GM18508 (cell line): ENCODE measurements at regions not wholly inside any gene's neighbourhood (a gene's known extent, or its start where the extent isn't known, plus 50 kb on each side); places are given as distances from the start of the nearest gene placed in this dataset.

Source experiments
- ATAC-seq: cut with Tn5 transposase; IDR thresholded peaks from one replicate; pipeline ENCODE4 v1.9.1; 2021; ENCODE audit warnings: moderate number of reproducible peaks; ENCODE audit not compliant: insufficient read depth, unreplicated experiment

- ATAC-seq, result no peak
Measured at GRCh38 chr11:92685049-92685448, 284.4 kb upstream of the MTNR1B start.

GRCh38 chr11:92687724-92688123 lies 281.7 kb upstream of the MTNR1B start:
- no peak for ATAC-seq

DNA sequence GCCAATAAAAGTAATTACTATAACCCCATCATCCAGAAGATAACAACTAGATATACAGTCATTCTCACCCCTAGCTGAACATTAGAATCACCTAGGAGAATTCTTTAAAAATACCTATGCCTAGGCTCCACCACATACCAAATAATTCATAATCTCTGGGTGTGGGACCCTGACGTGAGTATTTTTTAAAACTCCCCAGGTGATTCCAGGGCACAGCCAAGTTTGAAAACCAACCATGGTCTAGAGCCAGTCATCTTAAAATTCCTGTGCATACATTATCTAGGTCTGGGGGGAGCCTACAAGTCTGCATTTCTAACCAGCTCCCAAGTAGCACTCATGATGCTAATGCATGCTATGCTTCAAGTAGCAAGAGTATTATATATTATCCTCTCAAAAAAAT lies 281.0 kb upstream of the MTNR1B start:
- ATAC-seq, result no peak

- no peak for ATAC-seq
Measured at GRCh38 chr11:92692826-92693546, 276.5 kb upstream of the MTNR1B start.

- ATAC-seq, result no peak
Measured at GRCh38 chr11:92696076-92696475, 273.4 kb upstream of the MTNR1B start.

- no peak for ATAC-seq
Measured at GRCh38 chr11:92697461-92698312, 271.8 kb upstream of the MTNR1B start.

DNA sequence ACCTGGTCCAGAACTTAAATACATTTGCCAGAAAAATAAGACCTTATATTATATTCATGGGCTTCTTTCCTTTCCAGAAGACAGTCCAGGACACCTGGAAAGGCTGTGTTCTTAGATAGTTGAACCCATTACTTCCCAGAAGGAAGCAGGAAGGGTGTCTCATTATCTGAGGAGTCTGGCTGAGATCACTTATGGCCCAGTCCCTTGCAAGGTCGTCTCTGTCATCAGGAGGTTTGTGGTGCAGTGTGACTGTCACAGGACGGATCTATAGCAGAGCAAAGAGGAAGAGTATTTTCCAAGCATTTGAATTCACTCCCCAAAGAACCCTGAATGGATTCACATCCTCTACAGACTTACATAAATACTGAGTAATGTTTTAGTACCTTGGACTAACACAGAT lies 270.7 kb upstream of the MTNR1B start:
- ATAC-seq, result no peak

DNA sequence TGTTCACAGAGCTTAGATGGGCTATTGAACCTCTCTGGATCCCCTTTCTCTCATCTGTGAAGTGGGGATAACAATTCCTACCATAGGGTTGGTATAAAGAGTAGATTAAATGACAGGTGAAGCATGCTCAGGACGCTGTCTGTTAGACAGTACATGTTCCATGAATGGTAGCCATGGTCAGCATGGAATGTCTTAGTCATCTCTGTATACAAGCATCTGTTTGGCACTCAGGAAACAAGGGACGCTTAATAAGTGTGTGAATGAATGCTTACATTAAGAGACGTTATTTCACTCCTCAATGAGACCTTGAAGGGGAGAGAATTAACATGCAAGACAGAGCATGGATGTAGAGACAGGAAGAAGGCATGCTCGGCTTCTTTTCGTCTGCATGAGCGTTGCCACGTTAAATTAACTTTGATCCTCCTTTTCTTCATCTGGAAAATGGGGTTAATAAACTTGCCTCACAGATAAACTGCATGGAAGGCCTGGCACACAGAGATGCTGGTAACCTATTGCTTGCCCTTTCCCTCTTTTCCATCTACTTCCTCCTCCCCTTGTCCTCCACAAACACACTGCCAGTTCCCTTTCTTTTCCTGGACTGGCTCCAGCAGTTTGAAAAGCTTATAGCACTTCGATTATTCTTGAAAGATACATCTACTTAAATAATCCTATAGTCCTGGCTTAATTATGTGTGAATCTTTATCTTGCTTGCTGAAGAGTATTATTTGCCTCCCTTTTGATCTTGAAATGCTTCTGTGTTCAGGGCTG lies 267.2 kb upstream of the MTNR1B start:
- no peak for ATAC-seq

DNA sequence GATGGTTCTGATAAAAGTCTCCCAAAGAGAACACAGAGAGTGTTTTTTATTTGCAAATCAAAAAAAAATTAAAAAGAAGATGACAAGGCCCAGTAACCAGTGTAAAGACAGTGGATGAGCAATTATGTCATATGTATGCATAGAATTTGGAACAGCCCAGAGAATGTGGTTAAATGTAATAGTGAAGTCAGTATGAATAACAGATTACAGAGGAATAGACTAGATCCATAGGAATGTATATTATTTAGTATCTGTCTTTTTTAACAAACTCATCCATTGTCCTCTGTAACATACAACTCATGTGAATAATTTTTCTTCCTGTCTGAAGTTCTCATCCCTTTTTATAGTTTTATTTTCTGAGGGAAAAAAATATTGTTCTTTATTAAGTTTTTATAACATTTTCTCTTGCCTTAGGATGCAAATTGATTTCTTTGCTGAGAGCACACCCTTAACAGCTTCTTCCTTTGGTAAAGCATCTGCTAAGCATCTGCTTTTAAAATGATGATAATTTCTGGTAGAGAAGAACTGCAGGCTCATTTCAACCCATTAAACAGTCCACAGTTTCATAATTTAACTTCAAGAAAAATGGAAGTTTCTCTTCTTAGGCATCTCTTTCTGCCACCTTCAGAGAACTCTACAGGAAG lies 266.5 kb upstream of the MTNR1B start:
- ATAC-seq, result no peak

DNA sequence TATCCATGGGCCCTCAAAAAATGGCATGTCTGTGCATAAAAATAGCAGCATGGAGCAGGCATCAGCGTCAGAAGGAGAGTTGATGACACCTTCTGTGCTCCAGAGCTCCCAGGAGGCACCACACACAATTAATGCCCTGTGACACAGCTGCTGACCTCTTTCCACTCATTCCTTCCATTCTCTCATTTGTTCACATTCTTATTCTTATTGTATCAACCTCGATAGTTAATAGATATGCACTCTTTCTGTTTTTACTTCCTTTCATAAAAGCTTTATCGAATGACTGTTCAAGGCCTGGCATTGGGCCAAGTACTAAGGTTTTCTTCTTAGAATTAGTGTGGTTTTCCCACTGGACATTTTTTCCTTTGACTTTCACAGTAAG lies 266.0 kb upstream of the MTNR1B start:
- ATAC-seq, result no peak

DNA sequence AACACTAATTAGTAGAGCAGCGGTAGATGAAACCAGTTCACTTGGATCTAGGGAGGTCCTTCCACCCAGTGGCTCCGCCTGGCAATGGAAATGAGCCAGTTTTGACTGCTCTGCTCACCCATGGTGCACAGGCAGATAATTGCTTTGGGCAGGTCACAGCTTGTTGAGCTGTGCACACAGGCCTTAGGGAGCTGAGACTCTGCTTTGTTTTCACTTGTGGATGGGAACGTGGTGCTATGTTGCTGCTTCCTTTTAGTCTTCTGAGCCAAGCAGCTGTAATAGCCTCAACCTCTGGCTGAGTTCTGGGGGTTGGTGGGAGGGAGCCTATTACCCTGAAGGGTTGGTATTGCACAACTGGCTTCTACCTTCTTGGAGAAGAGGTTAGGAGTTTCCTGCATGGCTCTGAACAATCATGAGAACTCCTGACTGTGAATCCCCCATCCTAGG lies 262.3 kb upstream of the MTNR1B start:
- no peak for ATAC-seq

GRCh38 chr11:92707665-92708064 lies 261.8 kb upstream of the MTNR1B start:
- no peak for ATAC-seq

GRCh38 chr11:92709329-92709728 lies 260.1 kb upstream of the MTNR1B start:
- ATAC-seq, result no peak

DNA sequence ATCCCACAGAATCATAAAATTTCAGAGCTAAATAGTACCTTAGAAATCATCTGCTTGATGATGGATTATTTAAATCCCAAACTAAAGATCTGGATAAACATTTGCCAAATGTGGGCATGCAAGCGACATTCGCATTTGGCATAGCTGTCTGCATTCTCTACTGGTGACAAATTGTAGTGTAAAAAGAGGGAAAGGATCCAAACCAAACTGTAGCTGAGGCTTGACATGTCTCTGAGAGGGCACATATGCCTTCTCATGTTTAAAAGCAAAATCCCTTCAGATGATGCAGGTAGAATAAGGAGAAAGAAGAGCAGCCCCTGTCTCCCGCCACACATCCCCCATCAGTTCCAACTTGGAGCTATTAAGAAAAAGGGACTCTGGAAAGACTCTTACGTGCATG lies 257.5 kb upstream of the MTNR1B start:
- ATAC-seq, result no peak

DNA sequence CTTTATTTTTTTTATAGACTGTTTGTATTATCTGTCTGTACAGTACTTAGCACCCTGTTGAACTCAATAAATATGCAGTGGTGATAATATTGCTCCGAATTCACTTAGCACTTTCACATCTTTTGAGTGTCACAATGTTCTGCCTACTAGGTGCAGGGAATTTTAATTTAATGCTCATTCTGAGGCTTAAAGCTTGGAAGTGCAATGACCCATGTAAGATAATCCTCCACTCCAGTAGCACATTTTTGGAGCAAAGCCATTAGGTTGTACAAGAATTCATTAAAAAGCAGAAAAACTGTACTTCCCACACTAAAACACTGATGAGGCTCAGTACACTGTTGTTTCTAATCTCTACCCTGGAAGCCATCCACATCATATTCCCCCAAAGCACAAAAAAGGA lies 255.3 kb upstream of the MTNR1B start:
- ATAC-seq, result no peak

DNA sequence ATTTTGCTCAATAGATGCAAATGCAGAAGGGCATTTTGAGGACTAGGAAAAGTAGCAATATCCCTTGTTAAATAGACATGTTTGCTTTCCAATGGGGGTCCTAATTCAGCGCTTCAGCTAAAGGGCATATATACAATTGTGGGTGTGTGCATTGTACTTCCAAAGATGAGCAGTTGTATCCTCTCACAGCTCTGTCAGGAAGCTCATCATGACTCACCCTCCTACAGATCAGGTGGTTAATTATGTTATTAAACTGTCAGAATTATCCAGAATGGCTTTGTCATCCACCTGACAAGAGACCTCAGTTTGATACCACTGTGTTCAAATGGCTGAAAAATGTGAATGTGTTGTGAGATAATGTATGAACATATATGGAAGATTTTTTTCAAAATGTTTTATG lies 252.2 kb upstream of the MTNR1B start:
- no peak for ATAC-seq

GRCh38 chr11:92720385-92720784 lies 249.1 kb upstream of the MTNR1B start:
- ATAC-seq, result no peak

DNA sequence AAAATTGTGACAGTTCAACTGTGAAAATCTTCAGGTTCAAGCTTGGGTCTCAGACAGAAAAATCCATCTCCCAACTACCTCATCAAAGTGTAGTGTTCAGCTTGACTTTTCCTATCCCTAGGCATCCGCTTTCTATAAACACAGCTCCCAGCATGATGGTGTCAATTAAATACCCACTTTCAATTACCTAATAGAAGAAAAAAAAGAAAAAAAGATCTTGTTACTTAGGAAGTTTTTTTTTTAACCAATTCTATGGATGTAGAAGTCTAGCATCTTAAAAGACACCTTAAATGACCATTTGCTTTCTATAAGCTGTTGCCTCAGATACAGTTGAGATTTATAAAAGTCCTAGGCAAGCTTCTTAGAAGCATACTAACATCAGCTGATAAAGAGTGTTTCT lies 244.1 kb upstream of the MTNR1B start:
- ATAC-seq, result no peak

DNA sequence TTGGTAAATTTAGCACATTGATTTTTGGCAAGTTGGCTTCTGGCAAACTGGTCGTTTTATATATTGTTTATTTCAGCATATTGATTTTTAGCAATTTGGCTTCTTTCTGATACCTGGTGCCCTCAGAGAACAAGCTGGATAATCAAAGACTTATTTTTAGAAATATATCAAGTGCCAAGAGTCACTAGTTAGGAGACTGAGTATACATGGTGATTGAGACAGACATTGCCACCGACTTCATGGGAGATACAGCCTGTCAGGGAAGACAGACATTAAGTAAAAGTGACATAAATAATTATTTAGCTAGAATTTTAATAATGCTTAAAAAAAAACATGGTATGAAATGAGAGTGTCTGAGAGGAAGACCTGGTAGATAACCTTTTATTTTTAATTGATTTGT lies 242.3 kb upstream of the MTNR1B start:
- no peak for ATAC-seq

- no peak for ATAC-seq
Measured at GRCh38 chr11:92727769-92728168, 241.7 kb upstream of the MTNR1B start.

DNA sequence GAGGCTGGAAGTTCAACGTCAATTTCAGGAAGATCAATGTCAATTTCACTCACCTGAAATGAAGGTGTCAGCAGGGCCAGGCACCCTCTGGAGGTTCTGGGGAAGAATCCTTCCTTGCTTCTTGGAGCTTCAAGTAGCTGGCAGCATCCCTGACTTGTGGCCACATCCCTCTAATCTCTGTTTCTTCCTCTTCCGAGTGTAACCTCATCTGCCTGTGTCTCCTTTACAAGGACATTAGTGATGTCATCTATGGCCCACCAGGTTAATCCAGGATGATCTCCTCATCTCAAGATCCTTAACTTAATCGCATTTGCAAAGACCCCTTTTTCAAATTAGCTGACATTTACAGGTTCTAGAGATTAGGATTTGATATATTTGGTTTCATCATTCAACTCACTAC lies 240.8 kb upstream of the MTNR1B start:
- ATAC-seq, result no peak
